HCT116 (cell line): ENCODE measurements at regions not wholly inside any gene's neighbourhood (a gene's known extent, or its start where the extent isn't known, plus 50 kb on each side); places are given as distances from the start of the nearest gene placed in this dataset.

Experiments used
- ATAC-seq: fragments of 200-7000 bp; cut with Tn5 transposase; 2 replicates; pipeline ENCODE4 v1.9.1; 2020; ENCODE audit warnings: mild to moderate bottlenecking, moderate library complexity
- BruUV-seq: library from RNA; stranded (reverse); fragments of 400-500 nt; replicated peaks from 2 replicates; lab custom pipeline; 2021; lab: Mats Ljungman, UMichigan
- CTCF ChIA-PET: fragments of 300-600 bp; sonication (Branson Sonifier 250); formaldehyde crosslinking; loops from one replicate; lab custom pipeline; 2021; ENCODE audit warnings: antibody characterized with exemption; lab: Charles Lee
- POLR2A ChIA-PET: fragments of 300-600, 350-600 bp; sonication (Branson Sonifier 250); formaldehyde crosslinking; loops from one replicate; lab custom pipeline; 2021; ENCODE audit warnings: antibody characterized with exemption; lab: Charles Lee
- RAD21 ChIA-PET, 2 experiments: fragments of 300-600 bp; sonication (Branson Sonifier 250); formaldehyde crosslinking; loops; one replicate each; lab custom pipeline; 2023; ENCODE audit warnings: low total read pairs in 2 of 2; ENCODE audit not compliant: uncharacterized antibody in 2 of 2, unreplicated experiment in 2 of 2, low non-redundant PET in 1 of 2; lab: Charles Lee
- DNase-seq: peaks from one replicate; pipeline ENCODE4 v3.0.0-alpha.2; 2010; ENCODE audit warnings: low read depth, low spot score
- H2AFZ ChIP-seq: fragments of 200-600 bp; shearing (Covaris generic), sonication (generic); 2 replicates; pipeline ENCODE4 v1.6.1; 2017; ENCODE audit warnings: low read depth, mixed run types, mixed read lengths, antibody characterized with exemption, low read length; ENCODE audit not compliant: poor library complexity, severe bottlenecking
- H3K27ac ChIP-seq: 2 replicates; pipeline ENCODE4 v1.5.1; 2012; ENCODE audit warnings: low read depth, low read length
- H3K27me3 ChIP-seq: fragments of 200-600 bp; sonication (generic); 2 replicates; pipeline ENCODE4 v1.6.1; 2016; ENCODE audit warnings: mixed run types, low read length, mixed read lengths; ENCODE audit not compliant: insufficient read depth
- H3K36me3 ChIP-seq, 2 experiments: fragments of 200-500 bp in 1 of 2; fragments of 200-600 bp in 1 of 2; sonication (Bioruptor generic) in 1 of 2; sonication (generic) in 1 of 2; 2 replicates each; pipeline versions ENCODE4 v1.5.1 to v1.6.1; 2014 to 2016; ENCODE audit warnings: low read length in 2 of 2, inconsistent platforms in 1 of 2, mixed read lengths in 1 of 2, mixed run types in 1 of 2; ENCODE audit not compliant: insufficient read depth in 2 of 2, control insufficient read depth in 1 of 2
- H3K4me1 ChIP-seq, 2 experiments: fragments of 200-600 bp in 1 of 2; sonication (generic) in 1 of 2; 2 replicates each; pipeline versions ENCODE4 v1.5.1 to v1.6.1; 2012 to 2017; ENCODE audit warnings: low read length in 2 of 2, inconsistent platforms in 1 of 2, mild to moderate bottlenecking in 1 of 2, mixed read lengths in 1 of 2, mixed run types in 1 of 2, moderate library complexity in 1 of 2; ENCODE audit not compliant: insufficient read depth in 2 of 2, control insufficient read depth in 1 of 2
- H3K4me2 ChIP-seq: fragments of 200-600 bp; sonication (generic); 2 replicates; pipeline ENCODE4 v1.6.1; 2017; ENCODE audit warnings: mixed run types, low read length, mixed read lengths
- H3K4me3 ChIP-seq, 2 experiments: fragments of 200-600 bp in 1 of 2; sonication (generic) in 1 of 2; replicated peaks in 1 of 2; 2 replicates each; pipeline ENCODE4 v1.5.1; 2011 to 2016; ENCODE audit warnings: low read length in 2 of 2, control low read depth in 1 of 2, low read depth in 1 of 2, mild to moderate bottlenecking in 1 of 2, mixed read lengths in 1 of 2, mixed run types in 1 of 2
- H3K79me2 ChIP-seq: fragments of 200-600 bp; sonication (generic); 2 replicates; pipeline ENCODE4 v1.6.1; 2017; ENCODE audit warnings: mild to moderate bottlenecking, mixed run types, low read length, moderate library complexity, mixed read lengths; ENCODE audit not compliant: insufficient read depth
- H3K9ac ChIP-seq: fragments of 200-600 bp; sonication (generic); 2 replicates; pipeline ENCODE4 v1.6.1; 2016; ENCODE audit warnings: low read length, mixed read lengths
- H3K9me2 ChIP-seq: fragments of 200-600 bp; sonication (generic), shearing (Covaris generic); 2 replicates; pipeline ENCODE4 v1.6.1; 2017; ENCODE audit warnings: mixed run types, mild to moderate bottlenecking, moderate library complexity; ENCODE audit not compliant: insufficient read depth
- H3K9me3 ChIP-seq, 2 experiments: fragments of 200-500 bp in 1 of 2; fragments of 200-600 bp in 1 of 2; sonication (Bioruptor generic) in 1 of 2; sonication (generic) in 1 of 2; 2 replicates each; pipeline ENCODE4 v1.6.1; 2014 to 2017; ENCODE audit warnings: low read length in 2 of 2, mixed read lengths in 2 of 2, inconsistent platforms in 1 of 2, low read depth in 1 of 2, mild to moderate bottlenecking in 1 of 2, mixed run types in 1 of 2, moderate library complexity in 1 of 2; ENCODE audit not compliant: control insufficient read depth in 1 of 2, insufficient read depth in 1 of 2
- H4K20me1 ChIP-seq: fragments of 200-600 bp; sonication (generic), shearing (Covaris generic); 2 replicates; pipeline ENCODE4 v1.6.1; 2017; ENCODE audit warnings: mixed run types, mild to moderate bottlenecking, moderate library complexity; ENCODE audit not compliant: insufficient read depth
- CBX3 ChIP-seq: IDR thresholded peaks from 2 replicates; pipeline ENCODE4 v1.6.1; 2012; ENCODE audit warnings: low read depth
- CEBPB ChIP-seq: IDR thresholded peaks from 2 replicates; pipeline ENCODE4 v1.6.1; 2012; ENCODE audit warnings: low read depth
- ELF1 ChIP-seq: IDR thresholded peaks from 2 replicates; pipeline ENCODE4 v1.6.1; 2012; ENCODE audit warnings: low read depth, borderline replicate concordance
- EZH2phosphoT487 ChIP-seq: fragments of 200-600 bp; IDR thresholded peaks from 2 replicates; pipeline ENCODE4 v1.6.1; 2018; ENCODE audit warnings: antibody characterized with exemption, borderline replicate concordance
- FOSL1 ChIP-seq: IDR thresholded peaks from 2 replicates; pipeline ENCODE4 v1.6.1; 2012; ENCODE audit warnings: low read depth
- JUND ChIP-seq: IDR thresholded peaks from 2 replicates; pipeline ENCODE4 v1.6.1; 2012
- POLR2A ChIP-seq: IDR thresholded peaks from 2 replicates; pipeline ENCODE4 v1.7.0; 2011; ENCODE audit warnings: borderline replicate concordance; ENCODE audit not compliant: insufficient read depth, insufficient read length; ENCODE audit errors: extremely low read depth
- POLR2AphosphoS5 ChIP-seq: IDR thresholded peaks from 2 replicates; pipeline ENCODE4 v1.6.1; 2011; ENCODE audit warnings: mild to moderate bottlenecking, low read depth, low read length, moderate library complexity
- RAD21 ChIP-seq: IDR thresholded peaks from 2 replicates; pipeline ENCODE4 v1.6.1; 2012; ENCODE audit warnings: low read depth, mild to moderate bottlenecking
- SIN3A ChIP-seq: IDR thresholded peaks from 2 replicates; pipeline ENCODE4 v1.6.1; 2012; ENCODE audit warnings: low read depth
- SP1 ChIP-seq: IDR thresholded peaks from 2 replicates; pipeline ENCODE4 v1.6.1; 2012; ENCODE audit warnings: low read depth
- TCF7L2 ChIP-seq: IDR thresholded peaks from 2 replicates; pipeline ENCODE4 v1.7.0; 2011; ENCODE audit warnings: borderline replicate concordance, inconsistent platforms; ENCODE audit not compliant: insufficient read depth, insufficient read length; ENCODE audit errors: extremely low read depth
- ZFX ChIP-seq: fragments of 450-650 bp; IDR thresholded peaks from 2 replicates; pipeline ENCODE4 v1.6.1; 2017
- ZNF274 ChIP-seq: fragments of 200-500 bp; sonication (Bioruptor generic); IDR thresholded peaks from 2 replicates; pipeline ENCODE4 v1.6.1; 2014; ENCODE audit warnings: mild to moderate bottlenecking, low read depth, low read length, inconsistent platforms
- intact Hi-C: fragments of 100-400 bp; cut with micrococcal nuclease; formaldehyde crosslinking; loops from 2 replicates; pipeline ENCODE4 v1.10.0; 2022
- TF ChIP-seq, protein P1 (sequence below): IDR thresholded peaks from 2 replicates; pipeline ENCODE4 v1.6.1; 2011; ENCODE audit warnings: mild to moderate bottlenecking, low read length, moderate library complexity; ENCODE audit not compliant: insufficient replicate concordance; ENCODE audit errors: extremely low read depth
- TF ChIP-seq, protein P2 (sequence below): IDR thresholded peaks from 2 replicates; pipeline ENCODE4 v1.6.1; 2012
- TF ChIP-seq, protein P3 (sequence below): IDR thresholded peaks from 2 replicates; pipeline ENCODE4 v1.6.1; 2012
- TF ChIP-seq, protein P4 (sequence below): IDR thresholded peaks from 2 replicates; pipeline ENCODE4 v1.6.1; 2012; ENCODE audit warnings: low read depth
- TF ChIP-seq, protein P5 (sequence below), 3 experiments: fragments of 200-600 bp in 1 of 3; sonication (generic) in 1 of 3; IDR thresholded peaks in 2 of 3; conservative IDR thresholded peaks in 1 of 3; 2 replicates each; pipeline ENCODE4 v1.5.1; 2012 to 2017; ENCODE audit warnings: low read depth in 2 of 3, low read length in 2 of 3, antibody characterized with exemption in 1 of 3, borderline replicate concordance in 1 of 3, control low read depth in 1 of 3, mild to moderate bottlenecking in 1 of 3, mixed read lengths in 1 of 3, mixed run types in 1 of 3, moderate library complexity in 1 of 3; ENCODE audit not compliant: insufficient read depth in 1 of 3

DNA sequence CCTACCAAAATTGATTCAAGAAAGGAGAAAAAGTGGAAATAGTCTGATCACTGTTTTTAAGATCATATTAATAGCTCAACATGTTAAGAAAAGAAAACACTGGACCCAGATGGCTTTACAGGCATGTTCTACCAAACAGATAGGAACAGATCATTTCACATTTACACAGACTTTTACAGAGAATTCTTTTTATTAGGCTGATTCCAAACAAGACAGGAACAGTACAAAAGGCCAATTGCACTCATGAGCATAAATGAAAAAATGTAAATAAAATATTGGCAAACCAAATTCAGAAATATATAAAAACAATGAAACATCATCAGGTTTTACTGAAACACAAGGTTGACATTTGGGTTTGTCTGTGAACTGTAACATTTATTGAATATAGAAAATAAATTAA, 106.5 kb downstream of the WNT5A start:
- DNase-seq: no peak
- no peaks in the 10 kb centered on the region for H3K36me3 ChIP-seq
- POLR2A ChIA-PET: no interaction called here
- H3K4me2 ChIP-seq: no peak overlapping the region
- H3K4me1 ChIP-seq: no peaks in the 10 kb centered on the region
- no TSS peak for BruUV-seq
- H3K9me3 ChIP-seq: peaks cover 0 to 17% of the 10 kb centered on the region in 2 experiments; a peak in 2 of 4 replicates
- H2AFZ ChIP-seq: no peak overlapping the region
- H4K20me1 ChIP-seq: no peaks in the 10 kb centered on the region
- ATAC-seq: no peak
- H3K27me3 ChIP-seq: no peaks in the 10 kb centered on the region
- RAD21 ChIA-PET: no interaction called here
- no peak overlapping the region for H3K9ac ChIP-seq
- no peak overlapping the region for H3K4me3 ChIP-seq
- no peak overlapping the region for H3K27ac ChIP-seq
- no peaks in the 10 kb centered on the region for H3K9me2 ChIP-seq
- TF ChIP-seq SIN3A (no peak), SP1 (no peak), FOSL1 (no peak), CBX3 (no peak), ZFX (no peak), POLR2A (no peak), CEBPB (no peak), EZH2phosphoT487 (no peak), JUND (no peak), POLR2AphosphoS5 (no peak), RAD21 (no peak), ZNF274 (no peak), TCF7L2 (no peak), ELF1 (no peak)
- TF ChIP-seq, protein P1, sequence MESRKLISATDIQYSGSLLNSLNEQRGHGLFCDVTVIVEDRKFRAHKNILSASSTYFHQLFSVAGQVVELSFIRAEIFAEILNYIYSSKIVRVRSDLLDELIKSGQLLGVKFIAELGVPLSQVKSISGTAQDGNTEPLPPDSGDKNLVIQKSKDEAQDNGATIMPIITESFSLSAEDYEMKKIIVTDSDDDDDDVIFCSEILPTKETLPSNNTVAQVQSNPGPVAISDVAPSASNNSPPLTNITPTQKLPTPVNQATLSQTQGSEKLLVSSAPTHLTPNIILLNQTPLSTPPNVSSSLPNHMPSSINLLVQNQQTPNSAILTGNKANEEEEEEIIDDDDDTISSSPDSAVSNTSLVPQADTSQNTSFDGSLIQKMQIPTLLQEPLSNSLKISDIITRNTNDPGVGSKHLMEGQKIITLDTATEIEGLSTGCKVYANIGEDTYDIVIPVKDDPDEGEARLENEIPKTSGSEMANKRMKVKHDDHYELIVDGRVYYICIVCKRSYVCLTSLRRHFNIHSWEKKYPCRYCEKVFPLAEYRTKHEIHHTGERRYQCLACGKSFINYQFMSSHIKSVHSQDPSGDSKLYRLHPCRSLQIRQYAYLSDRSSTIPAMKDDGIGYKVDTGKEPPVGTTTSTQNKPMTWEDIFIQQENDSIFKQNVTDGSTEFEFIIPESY: no peak
- TF ChIP-seq, protein P2, sequence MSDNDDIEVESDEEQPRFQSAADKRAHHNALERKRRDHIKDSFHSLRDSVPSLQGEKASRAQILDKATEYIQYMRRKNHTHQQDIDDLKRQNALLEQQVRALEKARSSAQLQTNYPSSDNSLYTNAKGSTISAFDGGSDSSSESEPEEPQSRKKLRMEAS: no peak
- TF ChIP-seq, protein P3, sequence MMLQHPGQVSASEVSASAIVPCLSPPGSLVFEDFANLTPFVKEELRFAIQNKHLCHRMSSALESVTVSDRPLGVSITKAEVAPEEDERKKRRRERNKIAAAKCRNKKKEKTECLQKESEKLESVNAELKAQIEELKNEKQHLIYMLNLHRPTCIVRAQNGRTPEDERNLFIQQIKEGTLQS: no peak
- TF ChIP-seq, protein P4, sequence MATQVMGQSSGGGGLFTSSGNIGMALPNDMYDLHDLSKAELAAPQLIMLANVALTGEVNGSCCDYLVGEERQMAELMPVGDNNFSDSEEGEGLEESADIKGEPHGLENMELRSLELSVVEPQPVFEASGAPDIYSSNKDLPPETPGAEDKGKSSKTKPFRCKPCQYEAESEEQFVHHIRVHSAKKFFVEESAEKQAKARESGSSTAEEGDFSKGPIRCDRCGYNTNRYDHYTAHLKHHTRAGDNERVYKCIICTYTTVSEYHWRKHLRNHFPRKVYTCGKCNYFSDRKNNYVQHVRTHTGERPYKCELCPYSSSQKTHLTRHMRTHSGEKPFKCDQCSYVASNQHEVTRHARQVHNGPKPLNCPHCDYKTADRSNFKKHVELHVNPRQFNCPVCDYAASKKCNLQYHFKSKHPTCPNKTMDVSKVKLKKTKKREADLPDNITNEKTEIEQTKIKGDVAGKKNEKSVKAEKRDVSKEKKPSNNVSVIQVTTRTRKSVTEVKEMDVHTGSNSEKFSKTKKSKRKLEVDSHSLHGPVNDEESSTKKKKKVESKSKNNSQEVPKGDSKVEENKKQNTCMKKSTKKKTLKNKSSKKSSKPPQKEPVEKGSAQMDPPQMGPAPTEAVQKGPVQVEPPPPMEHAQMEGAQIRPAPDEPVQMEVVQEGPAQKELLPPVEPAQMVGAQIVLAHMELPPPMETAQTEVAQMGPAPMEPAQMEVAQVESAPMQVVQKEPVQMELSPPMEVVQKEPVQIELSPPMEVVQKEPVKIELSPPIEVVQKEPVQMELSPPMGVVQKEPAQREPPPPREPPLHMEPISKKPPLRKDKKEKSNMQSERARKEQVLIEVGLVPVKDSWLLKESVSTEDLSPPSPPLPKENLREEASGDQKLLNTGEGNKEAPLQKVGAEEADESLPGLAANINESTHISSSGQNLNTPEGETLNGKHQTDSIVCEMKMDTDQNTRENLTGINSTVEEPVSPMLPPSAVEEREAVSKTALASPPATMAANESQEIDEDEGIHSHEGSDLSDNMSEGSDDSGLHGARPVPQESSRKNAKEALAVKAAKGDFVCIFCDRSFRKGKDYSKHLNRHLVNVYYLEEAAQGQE: no peak
- TF ChIP-seq, protein P5, sequence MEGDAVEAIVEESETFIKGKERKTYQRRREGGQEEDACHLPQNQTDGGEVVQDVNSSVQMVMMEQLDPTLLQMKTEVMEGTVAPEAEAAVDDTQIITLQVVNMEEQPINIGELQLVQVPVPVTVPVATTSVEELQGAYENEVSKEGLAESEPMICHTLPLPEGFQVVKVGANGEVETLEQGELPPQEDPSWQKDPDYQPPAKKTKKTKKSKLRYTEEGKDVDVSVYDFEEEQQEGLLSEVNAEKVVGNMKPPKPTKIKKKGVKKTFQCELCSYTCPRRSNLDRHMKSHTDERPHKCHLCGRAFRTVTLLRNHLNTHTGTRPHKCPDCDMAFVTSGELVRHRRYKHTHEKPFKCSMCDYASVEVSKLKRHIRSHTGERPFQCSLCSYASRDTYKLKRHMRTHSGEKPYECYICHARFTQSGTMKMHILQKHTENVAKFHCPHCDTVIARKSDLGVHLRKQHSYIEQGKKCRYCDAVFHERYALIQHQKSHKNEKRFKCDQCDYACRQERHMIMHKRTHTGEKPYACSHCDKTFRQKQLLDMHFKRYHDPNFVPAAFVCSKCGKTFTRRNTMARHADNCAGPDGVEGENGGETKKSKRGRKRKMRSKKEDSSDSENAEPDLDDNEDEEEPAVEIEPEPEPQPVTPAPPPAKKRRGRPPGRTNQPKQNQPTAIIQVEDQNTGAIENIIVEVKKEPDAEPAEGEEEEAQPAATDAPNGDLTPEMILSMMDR (IDR thresholded peaks at IDR 0.05 in 2 of 3, conservative IDR thresholded peaks at IDR 0.05 in 1 of 3; ENCODE audit: borderline replicate concordance in 1 of 3, insufficient read depth in 1 of 3, low read depth in 2 of 3, low read length in 2 of 3): no peak
- intact Hi-C loops: no loop called here
- H3K79me2 ChIP-seq: no peaks in the 10 kb centered on the region
- CTCF ChIA-PET: no interaction called here
